HCT116 (cell line): ENCODE measurements at regions not wholly inside any gene's neighbourhood (a gene's known extent, or its start where the extent isn't known, plus 50 kb on each side); places are given as distances from the start of the nearest gene placed in this dataset.
A peak's percentile ranks its signal among the peaks of the same experiment; 100 is the strongest.

Experiments
- ATAC-seq: fragments of 200-7000 bp; cut with Tn5 transposase; 2 replicates; pipeline ENCODE4 v1.9.1; 2020; ENCODE audit warnings: mild to moderate bottlenecking, moderate library complexity
- BruUV-seq: library from RNA; stranded (reverse); fragments of 400-500 nt; replicated peaks from 2 replicates; lab custom pipeline; 2021; lab: Mats Ljungman, UMichigan
- CTCF ChIA-PET: fragments of 300-600 bp; sonication (Branson Sonifier 250); formaldehyde crosslinking; loops from one replicate; lab custom pipeline; 2021; ENCODE audit warnings: antibody characterized with exemption; lab: Charles Lee
- POLR2A ChIA-PET: fragments of 300-600, 350-600 bp; sonication (Branson Sonifier 250); formaldehyde crosslinking; loops from one replicate; lab custom pipeline; 2021; ENCODE audit warnings: antibody characterized with exemption; lab: Charles Lee
- RAD21 ChIA-PET, 2 experiments: fragments of 300-600 bp; sonication (Branson Sonifier 250); formaldehyde crosslinking; loops; one replicate each; lab custom pipeline; 2023; ENCODE audit warnings: low total read pairs in 2 of 2; ENCODE audit not compliant: uncharacterized antibody in 2 of 2, unreplicated experiment in 2 of 2, low non-redundant PET in 1 of 2; lab: Charles Lee
- DNase-seq: peaks from one replicate; pipeline ENCODE4 v3.0.0-alpha.2; 2010; ENCODE audit warnings: low read depth, low spot score
- H2AFZ ChIP-seq: fragments of 200-600 bp; shearing (Covaris generic), sonication (generic); 2 replicates; pipeline ENCODE4 v1.6.1; 2017; ENCODE audit warnings: low read depth, mixed run types, mixed read lengths, antibody characterized with exemption, low read length; ENCODE audit not compliant: poor library complexity, severe bottlenecking
- H3K27ac ChIP-seq: 2 replicates; pipeline ENCODE4 v1.5.1; 2012; ENCODE audit warnings: low read depth, low read length
- H3K27me3 ChIP-seq: fragments of 200-600 bp; sonication (generic); 2 replicates; pipeline ENCODE4 v1.6.1; 2016; ENCODE audit warnings: mixed run types, low read length, mixed read lengths; ENCODE audit not compliant: insufficient read depth
- H3K36me3 ChIP-seq, 2 experiments: fragments of 200-500 bp in 1 of 2; fragments of 200-600 bp in 1 of 2; sonication (Bioruptor generic) in 1 of 2; sonication (generic) in 1 of 2; 2 replicates each; pipeline versions ENCODE4 v1.5.1 to v1.6.1; 2014 to 2016; ENCODE audit warnings: low read length in 2 of 2, inconsistent platforms in 1 of 2, mixed read lengths in 1 of 2, mixed run types in 1 of 2; ENCODE audit not compliant: insufficient read depth in 2 of 2, control insufficient read depth in 1 of 2
- H3K4me1 ChIP-seq, 2 experiments: fragments of 200-600 bp in 1 of 2; sonication (generic) in 1 of 2; 2 replicates each; pipeline versions ENCODE4 v1.5.1 to v1.6.1; 2012 to 2017; ENCODE audit warnings: low read length in 2 of 2, inconsistent platforms in 1 of 2, mild to moderate bottlenecking in 1 of 2, mixed read lengths in 1 of 2, mixed run types in 1 of 2, moderate library complexity in 1 of 2; ENCODE audit not compliant: insufficient read depth in 2 of 2, control insufficient read depth in 1 of 2
- H3K4me2 ChIP-seq: fragments of 200-600 bp; sonication (generic); 2 replicates; pipeline ENCODE4 v1.6.1; 2017; ENCODE audit warnings: mixed run types, low read length, mixed read lengths
- H3K4me3 ChIP-seq, 2 experiments: fragments of 200-600 bp in 1 of 2; sonication (generic) in 1 of 2; replicated peaks in 1 of 2; 2 replicates each; pipeline ENCODE4 v1.5.1; 2011 to 2016; ENCODE audit warnings: low read length in 2 of 2, control low read depth in 1 of 2, low read depth in 1 of 2, mild to moderate bottlenecking in 1 of 2, mixed read lengths in 1 of 2, mixed run types in 1 of 2
- H3K79me2 ChIP-seq: fragments of 200-600 bp; sonication (generic); 2 replicates; pipeline ENCODE4 v1.6.1; 2017; ENCODE audit warnings: mild to moderate bottlenecking, mixed run types, low read length, moderate library complexity, mixed read lengths; ENCODE audit not compliant: insufficient read depth
- H3K9ac ChIP-seq: fragments of 200-600 bp; sonication (generic); 2 replicates; pipeline ENCODE4 v1.6.1; 2016; ENCODE audit warnings: low read length, mixed read lengths
- H3K9me2 ChIP-seq: fragments of 200-600 bp; sonication (generic), shearing (Covaris generic); 2 replicates; pipeline ENCODE4 v1.6.1; 2017; ENCODE audit warnings: mixed run types, mild to moderate bottlenecking, moderate library complexity; ENCODE audit not compliant: insufficient read depth
- H3K9me3 ChIP-seq, 2 experiments: fragments of 200-500 bp in 1 of 2; fragments of 200-600 bp in 1 of 2; sonication (Bioruptor generic) in 1 of 2; sonication (generic) in 1 of 2; 2 replicates each; pipeline ENCODE4 v1.6.1; 2014 to 2017; ENCODE audit warnings: low read length in 2 of 2, mixed read lengths in 2 of 2, inconsistent platforms in 1 of 2, low read depth in 1 of 2, mild to moderate bottlenecking in 1 of 2, mixed run types in 1 of 2, moderate library complexity in 1 of 2; ENCODE audit not compliant: control insufficient read depth in 1 of 2, insufficient read depth in 1 of 2
- H4K20me1 ChIP-seq: fragments of 200-600 bp; sonication (generic), shearing (Covaris generic); 2 replicates; pipeline ENCODE4 v1.6.1; 2017; ENCODE audit warnings: mixed run types, mild to moderate bottlenecking, moderate library complexity; ENCODE audit not compliant: insufficient read depth
- CBX3 ChIP-seq: IDR thresholded peaks from 2 replicates; pipeline ENCODE4 v1.6.1; 2012; ENCODE audit warnings: low read depth
- CEBPB ChIP-seq: IDR thresholded peaks from 2 replicates; pipeline ENCODE4 v1.6.1; 2012; ENCODE audit warnings: low read depth
- EZH2 ChIP-seq: fragments of 200-600 bp; sonication (generic); IDR thresholded peaks from 2 replicates; pipeline ENCODE4 v1.6.1; 2017; ENCODE audit warnings: antibody characterized with exemption, mixed run types
- EZH2phosphoT487 ChIP-seq: fragments of 200-600 bp; IDR thresholded peaks from 2 replicates; pipeline ENCODE4 v1.6.1; 2018; ENCODE audit warnings: antibody characterized with exemption, borderline replicate concordance
- FOSL1 ChIP-seq: IDR thresholded peaks from 2 replicates; pipeline ENCODE4 v1.6.1; 2012; ENCODE audit warnings: low read depth
- JUND ChIP-seq: IDR thresholded peaks from 2 replicates; pipeline ENCODE4 v1.6.1; 2012
- POLR2AphosphoS5 ChIP-seq: IDR thresholded peaks from 2 replicates; pipeline ENCODE4 v1.6.1; 2011; ENCODE audit warnings: mild to moderate bottlenecking, low read depth, low read length, moderate library complexity
- RAD21 ChIP-seq: IDR thresholded peaks from 2 replicates; pipeline ENCODE4 v1.6.1; 2012; ENCODE audit warnings: low read depth, mild to moderate bottlenecking
- SIN3A ChIP-seq: IDR thresholded peaks from 2 replicates; pipeline ENCODE4 v1.6.1; 2012; ENCODE audit warnings: low read depth
- SP1 ChIP-seq: IDR thresholded peaks from 2 replicates; pipeline ENCODE4 v1.6.1; 2012; ENCODE audit warnings: low read depth
- SRF ChIP-seq: IDR thresholded peaks from 2 replicates; pipeline ENCODE4 v1.6.1; 2012; ENCODE audit warnings: low read depth
- TCF7L2 ChIP-seq: IDR thresholded peaks from 2 replicates; pipeline ENCODE4 v1.7.0; 2011; ENCODE audit warnings: borderline replicate concordance, inconsistent platforms; ENCODE audit not compliant: insufficient read depth, insufficient read length; ENCODE audit errors: extremely low read depth
- YY1 ChIP-seq: IDR thresholded peaks from 2 replicates; pipeline ENCODE4 v1.6.1; 2011; ENCODE audit warnings: low read length, low read depth, moderate library complexity, mild to moderate bottlenecking; ENCODE audit not compliant: insufficient replicate concordance; ENCODE audit errors: extremely low read depth
- ZFX ChIP-seq: fragments of 450-650 bp; IDR thresholded peaks from 2 replicates; pipeline ENCODE4 v1.6.1; 2017
- intact Hi-C: fragments of 100-400 bp; cut with micrococcal nuclease; formaldehyde crosslinking; loops from 2 replicates; pipeline ENCODE4 v1.10.0; 2022
- TF ChIP-seq, protein P1 (sequence below): IDR thresholded peaks from 2 replicates; pipeline ENCODE4 v1.6.1; 2011; ENCODE audit warnings: mild to moderate bottlenecking, low read length, moderate library complexity; ENCODE audit not compliant: insufficient replicate concordance; ENCODE audit errors: extremely low read depth
- TF ChIP-seq, protein P2 (sequence below): IDR thresholded peaks from 2 replicates; pipeline ENCODE4 v1.6.1; 2012
- TF ChIP-seq, protein P3 (sequence below): IDR thresholded peaks from 2 replicates; pipeline ENCODE4 v1.6.1; 2012; ENCODE audit warnings: low read depth
- TF ChIP-seq, protein P4 (sequence below): IDR thresholded peaks from 2 replicates; pipeline ENCODE4 v1.6.1; 2012

DNA sequence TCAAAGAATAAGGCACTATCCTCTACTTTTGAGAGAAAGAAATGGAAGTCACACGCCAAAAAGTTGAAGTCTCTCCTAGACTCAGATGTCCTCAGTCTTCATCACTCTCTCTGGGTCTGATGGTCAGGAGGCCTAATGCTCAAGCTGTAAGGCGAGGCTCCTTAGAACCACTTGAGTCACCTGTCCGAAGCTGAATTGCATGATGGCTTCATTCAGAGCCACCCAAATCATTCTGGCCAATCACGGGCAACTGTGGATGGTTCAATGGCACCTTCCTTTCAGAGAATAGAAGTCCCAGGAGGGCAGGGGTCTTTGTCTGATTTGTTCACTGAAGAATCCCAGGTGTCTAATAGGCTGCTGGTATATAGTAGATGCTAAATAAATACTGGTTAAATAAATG is 63.9 kb upstream of the SMOX start:
- no TSS peak for BruUV-seq
- RAD21 ChIA-PET = interaction anchor here (0.7 to 1.1 kb wide), 5 partner anchors 8 to 408 kb away, joined by 3 to 5 read pairs (median 4); no protein-coding TSS in a partner anchor
- no peak overlapping the region for H3K27ac ChIP-seq
- POLR2A ChIA-PET = interaction anchor here (0.8 kb wide), 1 partner anchor 53 kb away, joined by 3 read pairs; no protein-coding TSS in a partner anchor
- H3K9me2 ChIP-seq = no peaks in the 10 kb centered on the region
- no peak overlapping the region for H3K4me3 ChIP-seq
- no peak for ATAC-seq
- H3K9ac ChIP-seq = peak overlapping the region; percentile 67; the same call in 1 of the 2 replicates
- CTCF ChIA-PET = interaction anchor here (0.5 to 1.6 kb wide), 19 partner anchors 8 to 471 kb away, joined by 3 to 16 read pairs (median 4); partner anchors contain the start of gene RNF24
- peaks cover 5 to 27% of the 10 kb centered on the region in 2 experiments; a peak in 3 of 4 replicates for H3K4me1 ChIP-seq
- TF ChIP-seq FOSL1 = no peak
- no peak for TF ChIP-seq ZFX
- TF ChIP-seq, protein P1, sequence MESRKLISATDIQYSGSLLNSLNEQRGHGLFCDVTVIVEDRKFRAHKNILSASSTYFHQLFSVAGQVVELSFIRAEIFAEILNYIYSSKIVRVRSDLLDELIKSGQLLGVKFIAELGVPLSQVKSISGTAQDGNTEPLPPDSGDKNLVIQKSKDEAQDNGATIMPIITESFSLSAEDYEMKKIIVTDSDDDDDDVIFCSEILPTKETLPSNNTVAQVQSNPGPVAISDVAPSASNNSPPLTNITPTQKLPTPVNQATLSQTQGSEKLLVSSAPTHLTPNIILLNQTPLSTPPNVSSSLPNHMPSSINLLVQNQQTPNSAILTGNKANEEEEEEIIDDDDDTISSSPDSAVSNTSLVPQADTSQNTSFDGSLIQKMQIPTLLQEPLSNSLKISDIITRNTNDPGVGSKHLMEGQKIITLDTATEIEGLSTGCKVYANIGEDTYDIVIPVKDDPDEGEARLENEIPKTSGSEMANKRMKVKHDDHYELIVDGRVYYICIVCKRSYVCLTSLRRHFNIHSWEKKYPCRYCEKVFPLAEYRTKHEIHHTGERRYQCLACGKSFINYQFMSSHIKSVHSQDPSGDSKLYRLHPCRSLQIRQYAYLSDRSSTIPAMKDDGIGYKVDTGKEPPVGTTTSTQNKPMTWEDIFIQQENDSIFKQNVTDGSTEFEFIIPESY = no peak
- no peak for TF ChIP-seq RAD21
- no peak for TF ChIP-seq CBX3
- TF ChIP-seq SIN3A = no peak
- no peak for TF ChIP-seq POLR2AphosphoS5
- TF ChIP-seq, protein P2, sequence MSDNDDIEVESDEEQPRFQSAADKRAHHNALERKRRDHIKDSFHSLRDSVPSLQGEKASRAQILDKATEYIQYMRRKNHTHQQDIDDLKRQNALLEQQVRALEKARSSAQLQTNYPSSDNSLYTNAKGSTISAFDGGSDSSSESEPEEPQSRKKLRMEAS = no peak
- TF ChIP-seq, protein P3, sequence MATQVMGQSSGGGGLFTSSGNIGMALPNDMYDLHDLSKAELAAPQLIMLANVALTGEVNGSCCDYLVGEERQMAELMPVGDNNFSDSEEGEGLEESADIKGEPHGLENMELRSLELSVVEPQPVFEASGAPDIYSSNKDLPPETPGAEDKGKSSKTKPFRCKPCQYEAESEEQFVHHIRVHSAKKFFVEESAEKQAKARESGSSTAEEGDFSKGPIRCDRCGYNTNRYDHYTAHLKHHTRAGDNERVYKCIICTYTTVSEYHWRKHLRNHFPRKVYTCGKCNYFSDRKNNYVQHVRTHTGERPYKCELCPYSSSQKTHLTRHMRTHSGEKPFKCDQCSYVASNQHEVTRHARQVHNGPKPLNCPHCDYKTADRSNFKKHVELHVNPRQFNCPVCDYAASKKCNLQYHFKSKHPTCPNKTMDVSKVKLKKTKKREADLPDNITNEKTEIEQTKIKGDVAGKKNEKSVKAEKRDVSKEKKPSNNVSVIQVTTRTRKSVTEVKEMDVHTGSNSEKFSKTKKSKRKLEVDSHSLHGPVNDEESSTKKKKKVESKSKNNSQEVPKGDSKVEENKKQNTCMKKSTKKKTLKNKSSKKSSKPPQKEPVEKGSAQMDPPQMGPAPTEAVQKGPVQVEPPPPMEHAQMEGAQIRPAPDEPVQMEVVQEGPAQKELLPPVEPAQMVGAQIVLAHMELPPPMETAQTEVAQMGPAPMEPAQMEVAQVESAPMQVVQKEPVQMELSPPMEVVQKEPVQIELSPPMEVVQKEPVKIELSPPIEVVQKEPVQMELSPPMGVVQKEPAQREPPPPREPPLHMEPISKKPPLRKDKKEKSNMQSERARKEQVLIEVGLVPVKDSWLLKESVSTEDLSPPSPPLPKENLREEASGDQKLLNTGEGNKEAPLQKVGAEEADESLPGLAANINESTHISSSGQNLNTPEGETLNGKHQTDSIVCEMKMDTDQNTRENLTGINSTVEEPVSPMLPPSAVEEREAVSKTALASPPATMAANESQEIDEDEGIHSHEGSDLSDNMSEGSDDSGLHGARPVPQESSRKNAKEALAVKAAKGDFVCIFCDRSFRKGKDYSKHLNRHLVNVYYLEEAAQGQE = no peak
- TF ChIP-seq YY1 = no peak
- no peak for TF ChIP-seq EZH2phosphoT487
- no peak for TF ChIP-seq CEBPB
- TF ChIP-seq, protein P4, sequence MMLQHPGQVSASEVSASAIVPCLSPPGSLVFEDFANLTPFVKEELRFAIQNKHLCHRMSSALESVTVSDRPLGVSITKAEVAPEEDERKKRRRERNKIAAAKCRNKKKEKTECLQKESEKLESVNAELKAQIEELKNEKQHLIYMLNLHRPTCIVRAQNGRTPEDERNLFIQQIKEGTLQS = no peak
- TF ChIP-seq SP1 = no peak
- TF ChIP-seq TCF7L2 = no peak
- TF ChIP-seq SRF = no peak
- no peak for TF ChIP-seq EZH2
- no peak for TF ChIP-seq JUND
- H3K79me2 ChIP-seq = no peaks in the 10 kb centered on the region
- no peaks in the 10 kb centered on the region for H4K20me1 ChIP-seq
- H3K36me3 ChIP-seq = no peaks in the 10 kb centered on the region
- H3K9me3 ChIP-seq = no peaks in the 10 kb centered on the region
- DNase-seq = no peak
- H2AFZ ChIP-seq = no peak overlapping the region
- peak overlapping the region; percentile 85 for H3K4me2 ChIP-seq
- intact Hi-C loops = loop anchor here (1.0 to 5.0 kb wide), 4 partner anchors 70 to 408 kb away; partner anchors contain the start of genes CENPB and PANK2
- H3K27me3 ChIP-seq = no peaks in the 10 kb centered on the region
